ENCODE measurements at regions not wholly inside any gene's neighbourhood (a gene's known extent, or its start where the extent isn't known, plus 50 kb on each side); places are given as distances from the start of the nearest gene placed in this dataset.

- no peak overlapping the region for H3K27ac ChIP-seq
- no peak overlapping the region for H3K4me3 ChIP-seq
- no peaks in the 10 kb centered on the region for H3K9me3 ChIP-seq
- no peak for DNase-seq (ENCODE audit: extremely low spot score in 2 of 2)
- no peaks in the 10 kb centered on the region for H3K27me3 ChIP-seq
- H3K36me3 ChIP-seq: no peaks in the 10 kb centered on the region
- no peaks in the 10 kb centered on the region for H3K4me1 ChIP-seq
- TF ChIP-seq POLR2AphosphoS5 (IDR thresholded peaks at IDR 0.05; ENCODE audit: insufficient read depth in 1 of 2, low read depth in 1 of 2): no peak
- TF ChIP-seq, protein P1, sequence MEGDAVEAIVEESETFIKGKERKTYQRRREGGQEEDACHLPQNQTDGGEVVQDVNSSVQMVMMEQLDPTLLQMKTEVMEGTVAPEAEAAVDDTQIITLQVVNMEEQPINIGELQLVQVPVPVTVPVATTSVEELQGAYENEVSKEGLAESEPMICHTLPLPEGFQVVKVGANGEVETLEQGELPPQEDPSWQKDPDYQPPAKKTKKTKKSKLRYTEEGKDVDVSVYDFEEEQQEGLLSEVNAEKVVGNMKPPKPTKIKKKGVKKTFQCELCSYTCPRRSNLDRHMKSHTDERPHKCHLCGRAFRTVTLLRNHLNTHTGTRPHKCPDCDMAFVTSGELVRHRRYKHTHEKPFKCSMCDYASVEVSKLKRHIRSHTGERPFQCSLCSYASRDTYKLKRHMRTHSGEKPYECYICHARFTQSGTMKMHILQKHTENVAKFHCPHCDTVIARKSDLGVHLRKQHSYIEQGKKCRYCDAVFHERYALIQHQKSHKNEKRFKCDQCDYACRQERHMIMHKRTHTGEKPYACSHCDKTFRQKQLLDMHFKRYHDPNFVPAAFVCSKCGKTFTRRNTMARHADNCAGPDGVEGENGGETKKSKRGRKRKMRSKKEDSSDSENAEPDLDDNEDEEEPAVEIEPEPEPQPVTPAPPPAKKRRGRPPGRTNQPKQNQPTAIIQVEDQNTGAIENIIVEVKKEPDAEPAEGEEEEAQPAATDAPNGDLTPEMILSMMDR (IDR thresholded peaks at IDR 0.05): no peak
- no peak for TF ChIP-seq POLR2A (IDR thresholded peaks at IDR 0.05)
- intact Hi-C loops (cut with DNase I): no loop called here
These were observed 405.0 kb upstream of the LRFN5 start for GRCh38 chr14:41201696-41202095.

GRCh38 chr14:41187868-41188267, 418.8 kb upstream of the LRFN5 start:
- TF ChIP-seq POLR2AphosphoS5 (IDR thresholded peaks at IDR 0.05; ENCODE audit: insufficient read depth in 1 of 2, low read depth in 1 of 2): no peak
- TF ChIP-seq, protein P1 (IDR thresholded peaks at IDR 0.05): no peak
- no peak for TF ChIP-seq POLR2A (IDR thresholded peaks at IDR 0.05)
- H3K27me3 ChIP-seq: no peaks in the 10 kb centered on the region
- H3K9me3 ChIP-seq: no peaks in the 10 kb centered on the region
- intact Hi-C loops (cut with DNase I): no loop called here
- no peak for DNase-seq (ENCODE audit: extremely low spot score in 2 of 2)
- no peak overlapping the region for H3K27ac ChIP-seq
- no peak overlapping the region for H3K4me3 ChIP-seq
- no peaks in the 10 kb centered on the region for H3K36me3 ChIP-seq
- no peaks in the 10 kb centered on the region for H3K4me1 ChIP-seq

- TF ChIP-seq POLR2AphosphoS5 (IDR thresholded peaks at IDR 0.05; ENCODE audit: insufficient read depth in 1 of 2, low read depth in 1 of 2): no peak
- TF ChIP-seq POLR2A (IDR thresholded peaks at IDR 0.05): no peak
- no peaks in the 10 kb centered on the region for H3K9me3 ChIP-seq
- DNase-seq (ENCODE audit: extremely low spot score in 2 of 2): no peak
These were observed 435.6 kb upstream of the LRFN5 start for GRCh38 chr14:41171045-41171444.

GRCh38 chr14:41167040-41167439, 439.6 kb upstream of the LRFN5 start:
- Histone ChIP-seq H3K36me3 (no peaks in the 10 kb centered on the region), H3K9me3 (no peaks in the 10 kb centered on the region), H3K27me3 (no peaks in the 10 kb centered on the region), H3K4me3 (no peak overlapping the region), H3K27ac (no peak overlapping the region), H3K4me1 (no peaks in the 10 kb centered on the region)
- DNase-seq (ENCODE audit: extremely low spot score in 2 of 2): no peak
- intact Hi-C loops (cut with DNase I): no loop called here
- TF ChIP-seq POLR2AphosphoS5 (IDR thresholded peaks at IDR 0.05; ENCODE audit: insufficient read depth in 1 of 2, low read depth in 1 of 2) (no peak), POLR2A (IDR thresholded peaks at IDR 0.05) (no peak)
- TF ChIP-seq, protein P1 (IDR thresholded peaks at IDR 0.05): no peak

More at GRCh38 chr14:41171045-41171444, 435.6 kb upstream of the LRFN5 start:
- Histone ChIP-seq H3K4me3 (no peak overlapping the region), H3K36me3 (no peaks in the 10 kb centered on the region), H3K27me3 (no peaks in the 10 kb centered on the region), H3K27ac (no peak overlapping the region), H3K4me1 (no peaks in the 10 kb centered on the region)
- intact Hi-C loops (cut with DNase I): no loop called here

DNA sequence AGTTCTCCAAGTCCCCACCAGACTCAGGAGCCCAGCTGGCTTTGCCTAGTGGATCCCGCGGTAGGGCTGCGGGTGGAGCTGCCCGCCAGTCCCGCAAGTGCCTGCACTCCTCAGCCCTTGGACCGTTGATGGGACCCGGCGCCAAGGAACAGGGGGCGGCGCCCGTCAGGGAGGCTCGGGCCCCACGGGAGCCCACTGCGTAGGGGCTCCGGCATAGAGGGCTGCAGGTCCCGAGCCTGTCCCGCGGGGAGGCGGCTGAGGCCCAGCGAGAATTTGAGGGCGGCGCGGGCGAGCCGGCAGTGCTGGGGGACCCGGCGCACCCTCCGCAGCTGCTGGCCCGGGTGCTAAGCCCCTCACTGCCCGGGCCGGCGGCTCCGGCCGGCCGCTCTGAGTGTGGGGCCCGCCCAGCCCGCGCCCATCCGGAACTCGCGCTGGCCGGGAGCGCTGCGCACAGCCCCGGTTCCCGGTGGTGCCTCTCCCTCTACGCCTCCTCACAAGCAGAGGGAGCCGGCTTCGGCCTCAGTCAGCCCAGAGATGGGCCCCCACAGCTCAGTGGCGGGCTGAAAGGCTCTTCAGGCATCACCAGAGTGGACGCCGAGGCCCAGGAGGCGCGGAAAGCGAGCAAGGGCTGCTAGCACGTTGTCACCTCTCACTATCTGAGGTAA, 452.4 kb upstream of the LRFN5 start:
- TF ChIP-seq, protein P1 (IDR thresholded peaks at IDR 0.05): no peak
- TF ChIP-seq POLR2AphosphoS5 (IDR thresholded peaks at IDR 0.05; ENCODE audit: insufficient read depth in 1 of 2, low read depth in 1 of 2) (no peak), POLR2A (IDR thresholded peaks at IDR 0.05) (no peak)
- Histone ChIP-seq H3K9me3 (no peaks in the 10 kb centered on the region), H3K27me3 (no peaks in the 10 kb centered on the region), H3K27ac (no peak overlapping the region), H3K4me1 (no peaks in the 10 kb centered on the region), H3K36me3 (no peaks in the 10 kb centered on the region), H3K4me3 (no peak overlapping the region)
- intact Hi-C loops (cut with DNase I): no loop called here
- no peak for DNase-seq (ENCODE audit: extremely low spot score in 2 of 2)
